ENCODE measurements at regions not wholly inside any gene's neighbourhood (a gene's known extent, or its start where the extent isn't known, plus 50 kb on each side); places are given as distances from the start of the nearest gene placed in this dataset.
A peak's percentile ranks its signal among the peaks of the same experiment; 100 is the strongest.

DNA sequence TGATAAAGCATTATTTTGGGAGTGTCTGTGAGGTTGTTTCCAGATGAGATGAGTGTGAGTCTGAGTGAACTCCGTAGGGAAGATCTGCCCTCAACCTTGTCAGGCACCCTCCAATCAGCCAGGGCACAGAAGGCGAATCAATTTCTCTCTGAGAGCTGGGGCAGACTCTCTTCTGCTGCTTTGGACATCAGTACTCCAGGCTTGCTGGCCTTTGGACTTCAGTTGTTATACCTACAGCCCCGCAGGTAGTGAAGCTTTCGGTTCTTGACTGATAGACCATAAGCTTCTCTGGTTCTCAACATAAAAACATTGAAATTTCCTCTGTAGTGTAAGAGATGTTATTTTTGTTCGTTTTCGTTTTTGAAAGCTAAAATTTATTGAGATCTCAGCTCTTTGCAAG, 71.4 kb downstream of the MAFB start:
- DNase-seq = no peak
- Histone ChIP-seq H2AFZ (ENCODE audit: insufficient read depth, low read depth, low read length, poor library complexity, severe bottlenecking) (no peak overlapping the region), H3K9me3 (replicated peaks in 1 of 2; ENCODE audit: control insufficient read depth in 1 of 2, insufficient read depth in 1 of 2, low read length in 2 of 2) (no peaks in the 10 kb centered on the region), H3K4me3 (replicated peaks in 1 of 3; ENCODE audit: low read depth in 2 of 3, low read length in 3 of 3) (no peak overlapping the region), H3K79me2 (ENCODE audit: insufficient read depth, low read length) (no peaks in the 10 kb centered on the region), H4K20me1 (ENCODE audit: insufficient read depth, low read length) (no peaks in the 10 kb centered on the region), H3K27ac (ENCODE audit: low read depth in 1 of 2, low read length in 2 of 2) (no peak overlapping the region), H3K9ac (ENCODE audit: insufficient read depth, low read length, poor library complexity, severe bottlenecking) (no peak overlapping the region), H3K4me1 (ENCODE audit: control insufficient read depth in 1 of 2, insufficient read depth in 2 of 2, low read length in 2 of 2) (no peaks in the 10 kb centered on the region), H3K36me3 (replicated peaks in 1 of 2; ENCODE audit: control insufficient read depth in 1 of 2, insufficient read depth in 2 of 2, low read length in 2 of 2) (no peaks in the 10 kb centered on the region), H3K4me2 (replicated peaks; ENCODE audit: extremely low read depth, low read length, poor library complexity, severe bottlenecking) (no peak overlapping the region), H3K27me3 (ENCODE audit: control insufficient read depth in 2 of 2, insufficient read depth in 2 of 2, low read length in 2 of 2) (peaks cover 24 to 49% of the 10 kb centered on the region in 2 donors)
- intact Hi-C loops (cut with micrococcal nuclease) = no loop called here
- no peaks in the 10 kb centered on the region for H3K36me3 Mint-ChIP-seq
- H3K9me3 Mint-ChIP-seq = peaks cover 0 to 7% (median 0%) of the 10 kb centered on the region in 7 donors
- TF ChIP-seq, protein P1, sequence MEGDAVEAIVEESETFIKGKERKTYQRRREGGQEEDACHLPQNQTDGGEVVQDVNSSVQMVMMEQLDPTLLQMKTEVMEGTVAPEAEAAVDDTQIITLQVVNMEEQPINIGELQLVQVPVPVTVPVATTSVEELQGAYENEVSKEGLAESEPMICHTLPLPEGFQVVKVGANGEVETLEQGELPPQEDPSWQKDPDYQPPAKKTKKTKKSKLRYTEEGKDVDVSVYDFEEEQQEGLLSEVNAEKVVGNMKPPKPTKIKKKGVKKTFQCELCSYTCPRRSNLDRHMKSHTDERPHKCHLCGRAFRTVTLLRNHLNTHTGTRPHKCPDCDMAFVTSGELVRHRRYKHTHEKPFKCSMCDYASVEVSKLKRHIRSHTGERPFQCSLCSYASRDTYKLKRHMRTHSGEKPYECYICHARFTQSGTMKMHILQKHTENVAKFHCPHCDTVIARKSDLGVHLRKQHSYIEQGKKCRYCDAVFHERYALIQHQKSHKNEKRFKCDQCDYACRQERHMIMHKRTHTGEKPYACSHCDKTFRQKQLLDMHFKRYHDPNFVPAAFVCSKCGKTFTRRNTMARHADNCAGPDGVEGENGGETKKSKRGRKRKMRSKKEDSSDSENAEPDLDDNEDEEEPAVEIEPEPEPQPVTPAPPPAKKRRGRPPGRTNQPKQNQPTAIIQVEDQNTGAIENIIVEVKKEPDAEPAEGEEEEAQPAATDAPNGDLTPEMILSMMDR (IDR thresholded peaks at IDR 0.05) = no peak
- 86% methylated on average over 3 of the region's 6 CpGs for WGBS (ENCODE audit: insufficient coverage)
- H3K27ac Mint-ChIP-seq = peak overlapping the region in 1 of 7 donors; percentile 30
- peaks cover 12 to 44% (median 21%) of the 10 kb centered on the region in 3 donors for H3K27me3 Mint-ChIP-seq (ENCODE audit: low read depth in 3 of 3)
- H3K4me3 Mint-ChIP-seq = peak overlapping the region in 1 of 2 donors; percentile 31
- no peaks in the 10 kb centered on the region for H3K4me1 Mint-ChIP-seq

DNA sequence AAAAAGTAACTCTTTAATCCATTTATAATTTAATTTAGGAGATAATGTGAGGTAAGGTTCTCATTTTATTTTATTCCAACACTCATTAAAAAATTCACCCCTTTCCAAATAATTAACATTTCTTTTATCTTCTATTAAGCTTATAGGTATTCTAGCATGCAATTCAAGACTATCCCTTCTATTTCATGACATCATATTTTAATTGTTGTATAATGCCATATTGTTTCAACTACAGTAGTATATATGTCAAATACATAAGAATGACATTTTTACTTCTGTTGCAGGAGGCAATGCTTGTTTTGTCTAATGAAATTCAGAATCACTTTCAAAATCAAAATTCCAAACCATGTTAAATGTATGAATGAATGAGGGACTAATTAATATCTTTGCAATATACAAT, 76.2 kb downstream of the MAFB start:
- no peak for DNase-seq
- Histone ChIP-seq H3K9me3 (replicated peaks in 1 of 2; ENCODE audit: control insufficient read depth in 1 of 2, insufficient read depth in 1 of 2, low read length in 2 of 2) (no peaks in the 10 kb centered on the region), H3K4me1 (ENCODE audit: control insufficient read depth in 1 of 2, insufficient read depth in 2 of 2, low read length in 2 of 2) (peaks cover 0 to 4% of the 10 kb centered on the region in 2 donors), H3K27me3 (ENCODE audit: control insufficient read depth in 2 of 2, insufficient read depth in 2 of 2, low read length in 2 of 2) (peaks cover 26 to 48% of the 10 kb centered on the region in 2 donors), H3K4me2 (replicated peaks; ENCODE audit: extremely low read depth, low read length, poor library complexity, severe bottlenecking) (no peak overlapping the region), H4K20me1 (ENCODE audit: insufficient read depth, low read length) (no peaks in the 10 kb centered on the region), H3K9ac (ENCODE audit: insufficient read depth, low read length, poor library complexity, severe bottlenecking) (no peak overlapping the region), H3K79me2 (ENCODE audit: insufficient read depth, low read length) (no peaks in the 10 kb centered on the region), H2AFZ (ENCODE audit: insufficient read depth, low read depth, low read length, poor library complexity, severe bottlenecking) (no peak overlapping the region), H3K36me3 (replicated peaks in 1 of 2; ENCODE audit: control insufficient read depth in 1 of 2, insufficient read depth in 2 of 2, low read length in 2 of 2) (no peaks in the 10 kb centered on the region), H3K27ac (ENCODE audit: low read depth in 1 of 2, low read length in 2 of 2) (no peak overlapping the region), H3K4me3 (replicated peaks in 1 of 3; ENCODE audit: low read depth in 2 of 3, low read length in 3 of 3) (no peak overlapping the region)
- Mint-ChIP-seq H3K36me3 (no peaks in the 10 kb centered on the region), H3K27ac (no peak overlapping the region), H3K4me1 (peaks cover 4% of the 10 kb centered on the region), H3K9me3 (peaks cover 0 to 2% (median 0%) of the 10 kb centered on the region in 7 donors), H3K27me3 (ENCODE audit: low read depth in 3 of 3) (peaks cover 10 to 46% (median 21%) of the 10 kb centered on the region in 3 donors), H3K4me3 (no peak overlapping the region)
- TF ChIP-seq, protein P1 (IDR thresholded peaks at IDR 0.05) = no peak
- intact Hi-C loops (cut with micrococcal nuclease) = no loop called here
